ENCODE measurements at regions not wholly inside any gene's neighbourhood (a gene's known extent, or its start where the extent isn't known, plus 50 kb on each side); places are given as distances from the start of the nearest gene placed in this dataset.
"Not testable (repeated sequence)": the region's sequence is repeated elsewhere in the genome, so short reads cannot be mapped to it uniquely, and the experiment has no call there.

GRCh38 chr5:42949348-42950115, 90.6 kb downstream of the ANXA2R start:
- peak; percentile 87 for DNase-seq

GRCh38 chr5:42948961-42949347, 91.2 kb downstream of the ANXA2R start:
- DNase-seq: no peak

GRCh38 chr5:42944989-42945388, 95.1 kb downstream of the ANXA2R start:
- DNase-seq: peak; percentile 91

GRCh38 chr5:42943931-42944631, 96.0 kb downstream of the ANXA2R start:
- peak; percentile 37 for DNase-seq

- DNase-seq: no peak
These were observed 99.3 kb downstream of the ANXA2R start for GRCh38 chr5:42940853-42941252.

- not testable (repeated sequence) for DNase-seq
These were observed 108.1 kb downstream of the ANXA2R start for GRCh38 chr5:42932011-42932410.

- not testable (repeated sequence) for DNase-seq
These were observed 108.7 kb downstream of the ANXA2R start for GRCh38 chr5:42931451-42931850.

GRCh38 chr5:42930934-42931333, 109.2 kb downstream of the ANXA2R start:
- DNase-seq: no peak

- no peak for DNase-seq
These were observed 110.2 kb downstream of the ANXA2R start for GRCh38 chr5:42929871-42930270.

- no peak for DNase-seq
These were observed 112.4 kb downstream of the ANXA2R start for GRCh38 chr5:42927730-42928129.

GRCh38 chr5:42924686-42925085, 113.0 kb upstream of the SELENOP start:
- no peak for DNase-seq

GRCh38 chr5:42924226-42924625, 112.5 kb upstream of the SELENOP start:
- no peak for DNase-seq

GRCh38 chr5:42923710-42924109, 112.0 kb upstream of the SELENOP start:
- DNase-seq: peak; percentile 3

GRCh38 chr5:42919600-42919999, 107.9 kb upstream of the SELENOP start:
- DNase-seq: no peak

- no peak for DNase-seq
These were observed 103.7 kb upstream of the SELENOP start for GRCh38 chr5:42915306-42915866.

GRCh38 chr5:42912184-42912798, 100.6 kb upstream of the SELENOP start:
- DNase-seq: peak; percentile 52

- DNase-seq: peak; percentile 82
These were observed 97.1 kb upstream of the SELENOP start for GRCh38 chr5:42908509-42909488.

GRCh38 chr5:42908086-42908485, 96.4 kb upstream of the SELENOP start:
- no peak for DNase-seq

- no peak for DNase-seq
These were observed 94.1 kb upstream of the SELENOP start for GRCh38 chr5:42905827-42906226.

GRCh38 chr5:42900734-42901133, 89.0 kb upstream of the SELENOP start:
- no peak for DNase-seq

GRCh38 chr5:42898760-42899159, 87.1 kb upstream of the SELENOP start:
- no peak for DNase-seq

- DNase-seq: no peak
These were observed 84.8 kb upstream of the SELENOP start for GRCh38 chr5:42896523-42896922.
